Heart right ventricle (tissue), 16 donors: ENCODE measurements at regions not wholly inside any gene's neighbourhood (a gene's known extent, or its start where the extent isn't known, plus 50 kb on each side); places are given as distances from the start of the nearest gene placed in this dataset.
"Not testable (repeated sequence)": the region's sequence is repeated elsewhere in the genome, so short reads cannot be mapped to it uniquely, and the experiment has no call there.

Experiments
- ATAC-seq, 8 donors: fragments of 200-7000 bp; cut with Tn5 transposase; one replicate each; pipeline ENCODE4 v1.9.1; 2020; ENCODE audit warnings: mild to moderate bottlenecking in 8 of 8, moderate library complexity in 8 of 8, moderate number of reproducible peaks in 1 of 8
- DNase-seq, 2 donors: peaks; one replicate each; pipeline ENCODE4 v3.0.0-alpha.2; 2020
- H3K27ac ChIP-seq, 10 donors: fragments of 200-600 bp; sonication (generic) in 2 of 10; one replicate each; pipeline versions ENCODE4 v1.5.0 to v1.8.0; 2020 to 2022; ENCODE audit warnings: mild to moderate bottlenecking in 3 of 10
- H3K27me3 ChIP-seq, 7 donors: fragments of 200-600 bp; one replicate each; pipeline ENCODE4 v1.8.0; 2021 to 2022; ENCODE audit warnings: mild to moderate bottlenecking in 2 of 7
- H3K36me3 ChIP-seq, 9 donors: fragments of 200-600 bp; sonication (generic) in 1 of 9; one replicate each; pipeline versions ENCODE4 v1.5.0 to v1.8.0; 2020 to 2022; ENCODE audit warnings: mild to moderate bottlenecking in 2 of 9
- H3K4me1 ChIP-seq, 9 donors: fragments of 200-600 bp; sonication (generic) in 1 of 9; one replicate each; pipeline versions ENCODE4 v1.5.0 to v1.8.0; 2020 to 2022; ENCODE audit warnings: mild to moderate bottlenecking in 4 of 9
- H3K4me3 ChIP-seq, 10 donors: fragments of 200-600 bp; sonication (generic) in 2 of 10; one replicate each; pipeline versions ENCODE4 v1.5.0 to v1.8.0; 2020 to 2022; ENCODE audit warnings: mild to moderate bottlenecking in 7 of 10, moderate library complexity in 2 of 10
- H3K9me3 ChIP-seq, 11 donors: fragments of 200-600 bp in 10 of 11; sonication (generic) in 2 of 11; one replicate each; pipeline versions ENCODE4 v1.5.0 to v1.8.0; 2013 to 2022; ENCODE audit warnings: mild to moderate bottlenecking in 2 of 11, control low read depth in 1 of 11, moderate library complexity in 1 of 11
- WGBS, 2 donors: extraction: QIAGEN DNeasy Blood & Tissue Kit; methylation state at CpG; one replicate each; pipeline ENCODE4 v1.1.7; 2013; ENCODE audit warnings: inconsistent platforms in 1 of 2; 5-methylcytosine and 5-hydroxymethylcytosine counted together
- intact Hi-C, 10 donors: fragments of 100-400 bp; cut with DNase I; formaldehyde crosslinking; loops; one replicate each; pipeline versions ENCODE4 v1.11.1 to v1.14.2; 2022
- donor health status: Arrhythmogenic right ventricular cardiomyopathy.
- donor health status: ischemic (EF 13 %, LVEDD 7.1; RV severe dilation, severe dysfunction).
- donor health status: healthy with polysubstance abuse.
- donor health status: DM: no; HTN: yes; CAD: no.
- donor health status: DM: no; HTN: no; CAD: no.
- donor health status: ischemic (EF 25% LVEDD 6.9; RV normal size, moderate dysfunction).
- donor health status: ischemic (EF 25% LVEDD 5.7; RV mildly dilated, moderate dysfunction).
- donor health status: healthy.
- donor health status: DM: yes; HTN: yes; CAD: no.
- donor health status: Ischemic cardiomyopathy.
- donor health status: ischemic (EF 35%, LVEDD 5.7; RV mildly dilated, moderate dysfunction).
- donor health status: nonischemic (EF 11% LVEDD 7.7; RV severe dilation, severe dysfunction).
- donor health status: DM: yes; HTN: yes; CAD: no.
- donor health status: PGD.
- donor health status: ischemic (EF 29% LVEDD 5.4; RV normal size, mild dysfunction).
- donor health status: nonischemic (EF 23%, LVEDD 6.1; RV moderate dilation, normal function).

GRCh38 chr9:62931484-62931883 is 1741.6 kb downstream of the SPATA31A7 start:
- H3K27me3 ChIP-seq, H3K9me3 ChIP-seq, intact Hi-C loops, H3K4me1 ChIP-seq, ATAC-seq, DNase-seq, H3K27ac ChIP-seq, H3K4me3 ChIP-seq, H3K36me3 ChIP-seq: not testable (repeated sequence)
- no CpG with 5 or more reads among the region's 4 CpGs for WGBS, 2 donors

- DNase-seq, H3K4me3 ChIP-seq, ATAC-seq, H3K27me3 ChIP-seq, H3K4me1 ChIP-seq, H3K36me3 ChIP-seq, H3K27ac ChIP-seq, intact Hi-C loops, H3K9me3 ChIP-seq: not testable (repeated sequence)
- WGBS, 2 donors: no CpG with 5 or more reads among the region's 2 CpGs
Measured at GRCh38 chr9:62952840-62953239, 1763.0 kb downstream of the SPATA31A7 start.
